SU-DHL-6 (cell line): ENCODE measurements at regions not wholly inside any gene's neighbourhood (a gene's known extent, or its start where the extent isn't known, plus 50 kb on each side); places are given as distances from the start of the nearest gene placed in this dataset.

ENCODE experiments used
- CTCF ChIP-seq: fragments of 200-600 bp; sonication (generic); IDR thresholded peaks from one replicate; pipeline ENCODE4 v1.5.1; 2017; ENCODE audit warnings: antibody characterized with exemption, mild to moderate bottlenecking, low read length, moderate library complexity; ENCODE audit not compliant: insufficient read depth, poor library complexity, severe bottlenecking
- EZH2phosphoT487 ChIP-seq: fragments of 200-600 bp; sonication (generic), shearing (Covaris generic); conservative IDR thresholded peaks from 2 replicates; pipeline ENCODE4 v1.6.1; 2018; ENCODE audit warnings: mild to moderate bottlenecking, antibody characterized with exemption, low read length, moderate library complexity, mixed read lengths

DNA sequence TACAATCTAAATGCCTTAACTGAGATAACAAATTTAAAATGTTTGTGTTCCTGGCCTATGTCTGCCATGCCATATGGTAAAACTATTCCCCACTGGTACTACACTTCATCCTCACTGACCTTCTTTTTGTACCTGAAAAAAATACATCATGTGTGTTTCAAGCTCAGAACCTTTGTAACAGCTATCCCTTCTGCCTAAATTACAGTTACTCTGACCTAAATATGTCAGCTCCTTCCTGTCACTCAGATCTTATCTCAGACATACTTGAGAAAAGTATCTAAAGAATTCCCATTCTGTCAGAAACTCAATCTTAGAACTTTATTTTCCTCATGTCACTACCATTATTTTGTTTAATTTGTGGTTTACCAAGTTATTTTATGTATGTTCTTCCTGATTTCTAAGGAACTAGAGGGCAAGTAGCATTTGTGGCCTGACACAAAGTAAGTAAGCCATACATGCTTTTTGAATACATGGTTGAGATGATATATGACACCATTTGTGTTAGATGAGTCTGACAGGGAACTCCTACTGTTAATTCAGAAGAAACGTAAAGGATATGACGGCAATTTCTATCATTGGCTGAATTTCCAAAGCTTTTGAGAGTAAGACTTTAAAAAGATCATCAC is 456.5 kb upstream of the NDST3 start:
- TF ChIP-seq CTCF, result no peak
- no peak for TF ChIP-seq EZH2phosphoT487
